Activated CD8-positive, alpha-beta memory T cell treated with anti-CD3 and anti-CD28 coated beads, Interleukin-2, amount 50 U/mL, for 1 hour (primary cell): ENCODE measurements at regions not wholly inside any gene's neighbourhood (a gene's known extent, or its start where the extent isn't known, plus 50 kb on each side); places are given as distances from the start of the nearest gene placed in this dataset.

Experiments
- DNase-seq: peaks from one replicate; pipeline ENCODE4 v3.0.0-alpha.2; 2020; ENCODE audit errors: extremely low read depth

DNA sequence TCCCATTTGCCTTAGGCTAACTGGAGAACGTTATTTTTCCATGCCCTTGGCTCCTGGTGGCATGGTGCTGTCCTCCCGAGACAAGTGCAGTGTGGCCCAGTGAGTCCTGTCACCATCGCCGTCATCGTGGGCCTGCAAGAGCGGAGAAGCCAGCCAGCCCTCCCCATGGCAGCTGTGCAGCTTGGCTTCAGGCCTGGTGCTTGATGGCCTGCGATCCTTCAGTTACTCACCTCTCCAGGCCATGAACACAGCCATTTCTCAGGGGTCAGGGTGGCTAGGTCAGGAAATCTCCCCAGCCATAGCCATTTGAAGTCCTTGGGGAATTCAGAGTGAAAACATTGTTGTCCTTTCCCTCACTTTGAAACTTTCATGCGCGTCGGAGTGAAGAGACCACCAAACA lies 189.0 kb upstream of the RGMA start:
- no peak for DNase-seq

- no peak for DNase-seq
Observed at GRCh38 chr15:93274257-93274656, 185.2 kb upstream of the RGMA start.

DNA sequence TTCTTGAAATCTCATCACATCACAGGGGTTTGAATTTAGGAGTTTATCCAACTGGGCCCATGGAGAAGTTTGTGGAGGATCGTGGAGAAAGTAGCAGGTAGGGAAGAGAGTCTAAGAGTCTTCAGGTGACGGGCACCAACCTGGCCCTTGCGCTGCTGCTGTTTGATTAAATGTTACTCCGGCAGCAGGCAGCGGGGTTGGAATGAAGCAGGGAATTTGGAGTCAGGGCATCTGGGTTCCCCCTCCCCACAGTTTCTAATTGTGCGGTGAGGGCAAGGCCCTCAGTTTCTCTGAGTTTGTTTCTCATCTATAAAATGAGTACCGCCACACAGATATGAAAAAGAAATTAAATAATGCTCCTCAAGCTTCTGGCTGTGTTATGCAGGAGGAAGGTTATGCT lies 182.9 kb upstream of the RGMA start:
- no peak for DNase-seq

GRCh38 chr15:93270937-93271467 lies 182.0 kb upstream of the RGMA start:
- no peak for DNase-seq

DNA sequence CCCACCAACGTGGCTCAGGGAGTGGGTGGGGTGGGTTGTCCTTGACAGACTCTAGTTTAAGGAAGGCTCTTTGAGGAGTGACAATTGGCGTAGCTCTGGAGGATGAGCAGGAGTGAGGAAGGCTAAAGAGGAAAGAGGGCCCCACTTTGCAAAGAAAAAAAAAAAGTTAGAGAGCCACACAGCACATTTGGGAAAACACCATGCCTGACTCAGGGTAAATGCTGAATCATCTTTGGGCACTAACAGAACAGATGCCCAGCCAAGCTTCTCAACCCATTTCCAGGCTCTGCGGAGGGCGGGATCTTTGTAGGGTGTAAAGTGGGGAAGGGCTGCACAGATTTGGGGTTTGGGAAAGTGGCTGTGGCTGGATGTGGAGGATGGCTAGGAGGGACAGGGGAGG lies 179.1 kb upstream of the RGMA start:
- no peak for DNase-seq

DNA sequence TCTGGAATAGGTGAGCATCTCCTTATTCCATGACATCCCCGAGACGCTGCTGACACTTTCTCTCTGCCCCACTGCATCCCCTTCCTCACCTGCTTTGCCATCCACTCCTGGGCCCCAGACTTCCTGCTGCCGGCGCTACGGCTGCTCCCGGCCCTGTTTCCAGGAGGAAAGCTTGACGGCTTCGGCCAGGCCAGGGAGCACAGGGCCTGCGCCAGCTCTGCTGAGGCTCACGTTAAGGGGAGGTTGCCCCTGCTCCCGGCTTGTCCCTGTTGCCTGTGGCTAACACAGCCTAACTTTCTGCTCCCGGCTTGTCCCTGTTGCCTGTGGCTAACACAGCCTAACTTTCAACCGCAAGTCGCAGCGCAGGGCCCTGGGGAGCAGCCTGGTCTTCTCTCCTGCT lies 177.3 kb upstream of the RGMA start:
- no peak for DNase-seq

DNA sequence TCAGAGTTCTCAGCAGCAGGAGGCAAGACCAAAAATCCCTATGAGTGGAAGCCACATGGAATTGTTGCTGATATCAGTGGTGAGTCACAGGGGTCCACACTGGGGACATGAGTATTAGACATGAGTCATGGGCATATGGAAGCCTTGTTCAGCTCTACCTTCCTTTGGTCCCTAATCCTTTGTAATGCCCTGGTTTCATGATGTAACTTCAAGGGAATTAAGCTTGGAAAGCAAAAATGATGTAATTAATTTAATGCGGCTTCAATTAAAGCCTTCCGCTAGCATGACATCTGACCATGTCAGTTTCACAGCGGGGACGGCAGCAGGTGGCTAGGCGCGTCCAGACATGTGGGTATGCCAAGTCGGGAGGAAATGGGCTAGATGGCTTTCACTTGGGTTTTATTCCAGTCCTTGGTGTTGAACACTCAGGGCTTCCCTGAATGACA lies 176.1 kb upstream of the RGMA start:
- no peak for DNase-seq

- no peak for DNase-seq
Observed at GRCh38 chr15:93261845-93262244, 172.8 kb upstream of the RGMA start.

DNA sequence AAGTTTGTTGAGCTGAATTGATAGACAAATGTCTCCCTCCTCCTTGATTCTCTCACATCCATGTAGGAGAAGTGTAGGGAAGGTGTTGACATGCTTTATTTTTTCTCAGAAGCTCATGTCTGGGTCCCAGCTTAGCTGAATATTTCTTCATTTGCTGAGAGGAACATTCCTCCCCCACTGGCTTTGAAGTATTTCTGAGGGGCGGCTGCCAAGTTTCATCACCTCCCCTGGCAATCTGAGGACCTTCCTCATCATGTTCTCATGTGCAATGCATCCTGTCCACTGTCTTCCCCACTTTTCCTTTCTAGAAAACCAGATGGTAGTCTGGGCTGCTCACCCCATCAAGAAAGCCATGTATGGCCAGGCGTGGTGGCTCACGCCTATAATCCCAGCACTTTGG lies 168.9 kb upstream of the RGMA start:
- DNase-seq: no peak

- no peak for DNase-seq
Observed at GRCh38 chr15:93253681-93254080, 164.7 kb upstream of the RGMA start.

GRCh38 chr15:93252780-93253179 lies 163.8 kb upstream of the RGMA start:
- no peak for DNase-seq

- DNase-seq: no peak
Observed at GRCh38 chr15:93250950-93251349, 161.9 kb upstream of the RGMA start.

- DNase-seq: no peak
Observed at GRCh38 chr15:93250209-93250608, 161.2 kb upstream of the RGMA start.

- no peak for DNase-seq
Observed at GRCh38 chr15:93249623-93250022, 160.6 kb upstream of the RGMA start.

- no peak for DNase-seq
Observed at GRCh38 chr15:93247466-93248121, 158.6 kb upstream of the RGMA start.

DNA sequence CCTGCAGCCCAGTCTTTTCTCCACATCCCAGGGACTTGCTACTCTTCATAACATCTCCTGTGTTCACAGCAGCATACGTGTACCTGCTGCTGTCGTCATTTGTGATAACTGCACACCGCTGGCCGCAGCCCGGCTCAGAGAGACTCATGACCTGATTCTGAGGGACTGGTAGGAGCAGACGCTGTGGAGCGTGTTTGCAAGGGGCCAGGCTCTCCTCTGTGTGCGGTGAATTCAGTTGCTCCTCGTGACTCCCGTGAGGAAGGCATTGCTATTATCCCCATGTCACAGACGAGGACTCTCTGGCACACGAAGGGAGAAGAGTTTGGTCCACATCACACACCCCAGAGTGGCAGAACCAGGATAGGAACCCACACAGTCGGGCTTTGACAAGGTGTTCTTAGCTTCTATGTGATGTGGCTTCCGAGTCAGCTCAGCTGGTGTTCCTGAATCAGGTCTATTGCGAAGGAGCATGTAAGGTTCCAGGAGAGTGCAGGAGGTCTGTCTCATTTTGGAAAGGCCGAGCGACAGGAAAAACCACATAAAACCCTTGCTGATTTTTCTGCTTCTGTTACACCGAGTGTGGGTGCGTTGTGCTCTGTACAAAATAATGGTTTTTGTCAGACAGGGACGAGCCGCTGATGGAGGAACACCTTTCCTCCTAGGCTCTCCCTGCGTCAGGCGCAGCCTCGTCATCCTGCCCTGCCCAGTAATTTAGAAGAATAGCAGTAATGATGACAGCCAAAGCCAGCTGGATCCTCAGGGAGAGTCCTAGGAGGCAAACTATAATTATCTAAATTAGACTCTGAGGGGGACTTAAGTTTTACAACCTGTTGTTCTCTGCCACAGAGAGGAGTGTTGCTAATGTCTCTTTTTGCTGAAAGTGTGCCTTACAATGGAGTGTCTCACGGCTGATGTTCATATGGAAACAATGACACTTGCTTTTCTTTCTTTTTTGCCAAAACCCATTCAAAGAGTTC lies 157.5 kb upstream of the RGMA start:
- no peak for DNase-seq

GRCh38 chr15:93245661-93246042 lies 156.6 kb upstream of the RGMA start:
- no peak for DNase-seq

DNA sequence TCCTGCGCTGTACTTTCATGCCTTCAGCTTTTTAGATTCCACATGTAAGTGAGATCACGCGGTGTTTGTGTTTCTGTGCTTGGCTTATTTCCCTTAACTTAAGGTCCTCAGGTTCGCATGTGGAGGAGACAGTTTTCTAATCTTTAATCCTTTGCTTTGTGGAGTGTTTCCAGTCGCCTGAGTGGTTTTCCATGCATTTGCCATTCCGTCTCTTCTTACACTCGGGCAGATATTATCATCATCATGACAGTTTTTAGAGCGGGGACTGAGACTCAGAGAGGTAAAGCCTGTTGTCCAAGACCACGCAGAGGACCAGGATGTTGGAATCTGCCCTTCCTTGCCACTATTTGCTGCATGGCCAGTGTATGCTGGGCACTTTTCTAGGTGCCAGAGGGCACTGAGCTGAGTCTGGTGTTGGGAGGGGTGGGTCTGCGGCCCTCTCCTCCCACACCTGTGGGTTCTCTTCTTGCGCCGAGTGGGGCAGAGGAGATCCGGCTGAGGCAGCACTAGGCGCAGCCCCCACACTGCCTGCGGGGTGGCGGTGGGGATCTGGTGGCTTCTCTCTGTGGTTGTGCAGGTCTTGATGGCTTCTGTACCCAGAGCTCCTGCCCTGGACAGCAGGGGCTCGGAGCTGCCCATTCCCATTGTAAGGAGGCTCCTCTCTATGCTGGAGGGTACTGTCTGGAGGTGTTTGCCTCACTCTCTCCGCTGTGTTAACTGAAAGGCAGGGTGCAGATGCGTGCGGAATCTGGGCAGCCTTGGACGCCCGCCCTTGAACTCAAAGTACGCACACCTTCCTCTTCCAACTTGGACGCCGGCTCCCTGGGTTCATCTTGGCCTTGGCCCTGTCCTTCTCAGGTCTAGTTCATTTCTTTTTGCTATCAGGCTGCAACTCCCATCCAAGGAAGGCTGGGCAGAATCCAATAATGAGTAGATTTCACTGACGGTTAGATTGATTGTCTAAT lies 156.0 kb upstream of the RGMA start:
- no peak for DNase-seq

GRCh38 chr15:93243573-93243972 lies 154.6 kb upstream of the RGMA start:
- no peak for DNase-seq

GRCh38 chr15:93241696-93242585 lies 152.9 kb upstream of the RGMA start:
- no peak for DNase-seq

DNA sequence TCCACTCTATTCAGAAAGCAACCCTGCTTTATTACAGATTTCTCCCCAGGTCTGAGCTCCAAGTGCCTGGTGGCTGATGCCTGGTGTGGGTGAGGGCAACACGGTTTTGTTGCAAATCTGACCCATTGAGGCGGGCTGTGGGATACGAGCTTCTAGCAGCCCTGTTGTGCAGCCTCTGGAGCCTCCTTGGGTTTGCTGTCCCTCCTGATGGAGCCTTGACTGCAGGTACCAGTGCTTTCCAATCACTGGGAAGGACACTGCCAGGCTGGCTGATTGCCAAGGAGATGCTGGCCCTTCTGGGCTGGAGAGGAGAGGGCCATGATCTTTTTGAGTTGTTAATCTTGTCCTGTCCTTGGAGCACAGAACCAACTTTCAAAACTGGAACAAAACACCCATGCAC lies 151.0 kb upstream of the RGMA start:
- DNase-seq: no peak
